Duodenal mucosa (tissue), 2 donors: ENCODE measurements at regions not wholly inside any gene's neighbourhood (a gene's known extent, or its start where the extent isn't known, plus 50 kb on each side); places are given as distances from the start of the nearest gene placed in this dataset.

Source experiments
- H3K27ac ChIP-seq: one replicate; pipeline ENCODE4 v1.7.0; 2013; ENCODE audit warnings: low read depth, low read length
- H3K27me3 ChIP-seq, 2 donors: one replicate each; pipeline ENCODE4 v1.7.0; 2013; ENCODE audit warnings: low read length in 2 of 2, control low read depth in 1 of 2; ENCODE audit not compliant: insufficient read depth in 2 of 2, control insufficient read depth in 1 of 2
- H3K36me3 ChIP-seq, 2 donors: one replicate each; pipeline ENCODE4 v1.7.0; 2013; ENCODE audit warnings: low read length in 2 of 2, control low read depth in 1 of 2; ENCODE audit not compliant: insufficient read depth in 2 of 2, control insufficient read depth in 1 of 2
- H3K4me1 ChIP-seq, 2 donors: one replicate each; pipeline ENCODE4 v1.7.0; 2013; ENCODE audit warnings: low read length in 2 of 2, control low read depth in 1 of 2; ENCODE audit not compliant: insufficient read depth in 2 of 2, control insufficient read depth in 1 of 2
- H3K4me3 ChIP-seq, 2 donors: one replicate each; pipeline ENCODE4 v1.7.0; 2013; ENCODE audit warnings: low read length in 2 of 2, low read depth in 1 of 2
- H3K9ac ChIP-seq, 2 donors: one replicate each; pipeline ENCODE4 v1.7.0; 2013; ENCODE audit warnings: low read length in 2 of 2, low read depth in 1 of 2
- H3K9me3 ChIP-seq, 2 donors: one replicate each; pipeline ENCODE4 v1.7.0; 2013; ENCODE audit warnings: low read length in 2 of 2, control low read depth in 1 of 2; ENCODE audit not compliant: control insufficient read depth in 1 of 2

GRCh38 chr14:65794674-65795279 lies 382.2 kb downstream of the FUT8 start:
- H3K9ac ChIP-seq, result no peak overlapping the region
- no peaks in the 10 kb centered on the region for H3K36me3 ChIP-seq
- H3K27me3 ChIP-seq, result peaks cover 2% of the 10 kb centered on the region in 2 donors
- no peaks in the 10 kb centered on the region for H3K4me1 ChIP-seq
- H3K9me3 ChIP-seq, result no peaks in the 10 kb centered on the region
- no peak overlapping the region for H3K4me3 ChIP-seq
- H3K27ac ChIP-seq, result no peak overlapping the region

GRCh38 chr14:65798216-65798615 lies 385.7 kb downstream of the FUT8 start:
- no peaks in the 10 kb centered on the region for H3K4me1 ChIP-seq
- H3K27me3 ChIP-seq, result peaks cover 2% of the 10 kb centered on the region in 2 donors
- no peaks in the 10 kb centered on the region for H3K9me3 ChIP-seq
- no peaks in the 10 kb centered on the region for H3K36me3 ChIP-seq
- no peak overlapping the region for H3K9ac ChIP-seq
- no peak overlapping the region for H3K27ac ChIP-seq
- no peak overlapping the region for H3K4me3 ChIP-seq

DNA sequence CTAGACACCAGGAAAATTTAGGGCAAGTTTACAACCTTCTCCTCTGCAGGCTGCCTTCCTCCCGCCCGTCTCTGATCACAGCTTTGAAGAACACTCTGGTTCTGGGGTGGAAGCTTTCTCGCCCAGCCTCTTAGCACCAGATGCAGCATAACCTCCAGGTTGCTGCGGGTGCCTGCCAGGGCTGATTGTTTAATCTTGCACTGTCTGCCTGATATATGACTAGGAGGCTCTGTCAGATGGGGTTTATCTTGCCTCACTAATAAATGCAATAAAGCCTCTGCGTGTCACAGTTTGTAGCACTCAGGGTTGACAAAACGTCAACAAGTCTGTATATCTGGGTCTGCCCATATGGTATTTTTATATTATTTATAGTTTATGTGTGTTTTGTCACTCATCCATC lies 388.2 kb downstream of the FUT8 start:
- H3K27ac ChIP-seq, result no peak overlapping the region
- no peaks in the 10 kb centered on the region for H3K9me3 ChIP-seq
- H3K9ac ChIP-seq, result no peak overlapping the region
- H3K4me3 ChIP-seq, result no peak overlapping the region
- peaks cover 2% of the 10 kb centered on the region in 2 donors for H3K27me3 ChIP-seq
- H3K36me3 ChIP-seq, result no peaks in the 10 kb centered on the region
- no peaks in the 10 kb centered on the region for H3K4me1 ChIP-seq

- no peak overlapping the region for H3K27ac ChIP-seq
- no peak overlapping the region for H3K4me3 ChIP-seq
- peaks cover 0 to 2% of the 10 kb centered on the region in 2 donors for H3K27me3 ChIP-seq
- no peak overlapping the region for H3K9ac ChIP-seq
- H3K9me3 ChIP-seq, result no peaks in the 10 kb centered on the region
- no peaks in the 10 kb centered on the region for H3K36me3 ChIP-seq
- no peaks in the 10 kb centered on the region for H3K4me1 ChIP-seq
Measured at GRCh38 chr14:65802196-65802595, 389.7 kb downstream of the FUT8 start.

GRCh38 chr14:65803885-65804284 lies 391.4 kb downstream of the FUT8 start:
- Histone ChIP-seq H3K4me3 (no peak overlapping the region), H3K27ac (no peak overlapping the region), H3K9ac (no peak overlapping the region), H3K4me1 (no peaks in the 10 kb centered on the region), H3K27me3 (no peaks in the 10 kb centered on the region), H3K9me3 (peaks cover 12 to 13% of the 10 kb centered on the region in 2 donors), H3K36me3 (no peaks in the 10 kb centered on the region)

- H3K4me1 ChIP-seq, result no peaks in the 10 kb centered on the region
- no peak overlapping the region for H3K27ac ChIP-seq
- peaks cover 15 to 18% of the 10 kb centered on the region in 2 donors for H3K9me3 ChIP-seq
- H3K36me3 ChIP-seq, result no peaks in the 10 kb centered on the region
- no peak overlapping the region for H3K4me3 ChIP-seq
- H3K27me3 ChIP-seq, result no peaks in the 10 kb centered on the region
- H3K9ac ChIP-seq, result no peak overlapping the region
Measured at GRCh38 chr14:65804439-65805112, 392.0 kb downstream of the FUT8 start.

DNA sequence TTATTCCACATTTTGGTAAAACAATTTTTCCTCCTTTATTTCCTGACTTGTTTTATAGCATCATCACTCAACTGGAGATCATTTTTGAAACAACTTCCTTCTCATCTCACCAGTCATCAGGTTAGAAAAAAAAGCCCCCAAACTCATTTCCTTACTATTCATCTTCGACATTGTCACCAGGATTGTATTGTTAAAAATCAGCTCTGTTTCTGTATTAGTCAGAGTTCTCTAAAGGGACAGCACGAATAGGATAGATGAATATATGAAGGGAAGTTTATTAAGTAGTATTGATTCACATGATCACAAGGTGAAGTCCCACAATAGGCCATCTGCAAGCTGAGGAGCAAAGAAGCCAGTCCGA lies 392.6 kb downstream of the FUT8 start:
- H3K4me3 ChIP-seq, result no peak overlapping the region
- no peak overlapping the region for H3K27ac ChIP-seq
- H3K9ac ChIP-seq, result no peak overlapping the region
- no peaks in the 10 kb centered on the region for H3K4me1 ChIP-seq
- H3K9me3 ChIP-seq, result peaks cover 15 to 18% of the 10 kb centered on the region in 2 donors
- H3K36me3 ChIP-seq, result no peaks in the 10 kb centered on the region
- no peaks in the 10 kb centered on the region for H3K27me3 ChIP-seq

DNA sequence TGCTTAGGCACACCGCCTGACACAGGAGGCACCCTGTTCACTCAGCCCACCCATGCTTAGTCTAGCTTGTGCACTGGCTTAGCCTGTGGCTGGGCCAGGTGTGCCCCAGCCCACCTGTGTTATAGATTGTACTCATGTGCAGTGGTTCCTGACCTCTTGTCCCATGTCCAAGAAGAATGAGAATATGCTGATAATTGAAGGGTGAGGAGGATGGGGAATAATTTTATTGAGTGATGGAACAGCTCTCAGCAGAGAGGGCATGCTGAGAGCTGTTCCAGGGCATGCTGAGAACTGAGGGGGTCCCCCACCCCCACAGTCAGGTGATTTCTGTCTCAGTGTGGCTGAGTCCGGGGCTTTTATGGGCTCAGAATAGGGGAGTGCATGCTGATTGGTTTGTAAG lies 395.9 kb downstream of the FUT8 start:
- Histone ChIP-seq H3K36me3 (no peaks in the 10 kb centered on the region), H3K4me3 (no peak overlapping the region), H3K9ac (no peak overlapping the region), H3K9me3 (peaks cover 15 to 18% of the 10 kb centered on the region in 2 donors), H3K4me1 (no peaks in the 10 kb centered on the region), H3K27me3 (no peaks in the 10 kb centered on the region), H3K27ac (no peak overlapping the region)

DNA sequence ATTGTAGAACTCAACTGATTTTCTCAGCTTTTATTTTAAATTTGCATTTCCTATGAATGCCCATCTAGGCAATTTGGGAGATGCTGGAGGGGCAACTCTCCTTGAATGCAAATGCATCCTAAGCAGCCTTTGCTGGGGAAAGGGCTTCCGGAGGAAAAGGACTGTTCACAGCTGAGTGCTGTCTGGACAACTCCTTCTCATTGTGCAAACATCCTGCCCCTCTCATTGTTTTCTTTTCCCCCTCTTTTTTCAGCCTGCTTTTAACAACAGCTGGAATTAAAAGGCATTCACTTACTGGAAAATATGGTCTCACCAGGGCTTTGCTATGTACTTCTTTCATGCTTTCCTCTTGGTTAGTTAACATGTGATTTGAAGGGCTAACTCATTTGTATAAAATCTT lies 397.8 kb downstream of the FUT8 start:
- Histone ChIP-seq H3K36me3 (no peaks in the 10 kb centered on the region), H3K27ac (no peak overlapping the region), H3K27me3 (no peaks in the 10 kb centered on the region)

DNA sequence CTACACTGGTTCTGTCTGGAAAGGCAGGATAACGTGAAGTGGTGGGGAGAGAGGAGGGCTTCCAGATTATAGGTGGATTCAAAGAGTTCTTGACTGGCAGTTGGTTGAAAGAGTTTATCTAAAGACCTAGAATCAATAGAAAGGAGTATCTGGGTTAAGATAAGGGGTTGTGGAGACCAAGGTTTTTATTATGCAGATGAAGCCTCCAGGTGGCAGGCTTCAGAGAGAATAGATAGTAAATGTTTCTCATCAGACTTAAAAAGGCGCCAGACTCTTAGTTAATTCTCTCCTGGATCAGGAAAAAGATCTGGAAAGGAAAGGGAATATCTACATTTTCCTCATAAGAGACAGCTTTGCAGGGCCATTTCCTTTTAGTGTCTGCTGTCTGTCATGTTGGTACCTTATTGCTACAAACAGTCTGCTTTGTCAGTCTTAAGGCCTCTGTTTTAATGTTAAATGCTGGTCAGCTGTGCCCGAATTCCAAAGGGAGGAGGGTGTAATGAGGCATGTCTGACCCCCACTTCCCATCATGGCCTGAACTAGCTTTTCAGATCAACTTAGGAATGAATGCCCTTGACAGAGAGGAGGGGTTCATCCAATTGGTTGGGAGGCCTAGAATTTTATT lies 401.3 kb downstream of the FUT8 start:
- Histone ChIP-seq H3K4me3 (no peak overlapping the region), H3K27me3 (no peaks in the 10 kb centered on the region), H3K9me3 (peaks cover 2 to 6% of the 10 kb centered on the region in 2 donors), H3K36me3 (no peaks in the 10 kb centered on the region), H3K4me1 (no peaks in the 10 kb centered on the region), H3K27ac (no peak overlapping the region), H3K9ac (no peak overlapping the region)

More for the DNA sequence above, 397.8 kb downstream of the FUT8 start:
- Histone ChIP-seq H3K9ac (no peak overlapping the region), H3K4me1 (no peaks in the 10 kb centered on the region), H3K9me3 (peaks cover 15 to 18% of the 10 kb centered on the region in 2 donors), H3K4me3 (no peak overlapping the region)
